HG03342 (cell line): ENCODE measurements at regions not wholly inside any gene's neighbourhood (a gene's known extent, or its start where the extent isn't known, plus 50 kb on each side); places are given as distances from the start of the nearest gene placed in this dataset.
A peak's percentile ranks its signal among the peaks of the same experiment; 100 is the strongest.
"Not testable (repeated sequence)": the region's sequence is repeated elsewhere in the genome, so short reads cannot be mapped to it uniquely, and the experiment has no call there.

ENCODE experiments used
- ATAC-seq: cut with Tn5 transposase; IDR thresholded peaks from one replicate; pipeline ENCODE4 v1.9.1; 2021; ENCODE audit warnings: mild to moderate bottlenecking, moderate library complexity; ENCODE audit not compliant: unreplicated experiment

GRCh38 chr14:23829736-23830471, 123.7 kb upstream of the DHRS4 start:
- ATAC-seq, result no peak

GRCh38 chr14:23831596-23831995, 122.0 kb upstream of the DHRS4 start:
- ATAC-seq, result no peak

- ATAC-seq, result no peak
These were observed 91.9 kb upstream of the DHRS4 start for GRCh38 chr14:23861666-23862065.

GRCh38 chr14:23862513-23862912, 91.1 kb upstream of the DHRS4 start:
- ATAC-seq, result no peak

- no peak for ATAC-seq
These were observed 89.7 kb upstream of the DHRS4 start for GRCh38 chr14:23863836-23864235.

- ATAC-seq, result no peak
These were observed 89.3 kb upstream of the DHRS4 start for GRCh38 chr14:23864259-23864658.

GRCh38 chr14:23864861-23865260, 88.7 kb upstream of the DHRS4 start:
- no peak for ATAC-seq

GRCh38 chr14:23865502-23865901, 88.1 kb upstream of the DHRS4 start:
- no peak for ATAC-seq

- ATAC-seq, result no peak
These were observed 87.3 kb upstream of the DHRS4 start for GRCh38 chr14:23866269-23866668.

GRCh38 chr14:23869078-23869719, 84.4 kb upstream of the DHRS4 start:
- no peak for ATAC-seq

GRCh38 chr14:23876160-23876750, 77.3 kb upstream of the DHRS4 start:
- no peak for ATAC-seq

GRCh38 chr14:23877111-23877510, 76.5 kb upstream of the DHRS4 start:
- ATAC-seq, result peak; percentile 55

GRCh38 chr14:23877538-23878180, 75.9 kb upstream of the DHRS4 start:
- ATAC-seq, result peak; percentile 61

- ATAC-seq, result no peak
These were observed 72.3 kb upstream of the DHRS4 start for GRCh38 chr14:23881282-23881681.

GRCh38 chr14:23883684-23884540, 69.7 kb upstream of the DHRS4 start:
- no peak for ATAC-seq

- ATAC-seq, result no peak
These were observed 69.0 kb upstream of the DHRS4 start for GRCh38 chr14:23884541-23884904.

GRCh38 chr14:23887536-23887935, 66.0 kb upstream of the DHRS4 start:
- no peak for ATAC-seq

GRCh38 chr14:23891717-23892116, 61.9 kb upstream of the DHRS4 start:
- not testable (repeated sequence) for ATAC-seq

- not testable (repeated sequence) for ATAC-seq
These were observed 61.3 kb upstream of the DHRS4 start for GRCh38 chr14:23892289-23892688.

GRCh38 chr14:23894362-23895052, 59.1 kb upstream of the DHRS4 start:
- ATAC-seq, result no peak
